ENCODE measurements at regions not wholly inside any gene's neighbourhood (a gene's known extent, or its start where the extent isn't known, plus 50 kb on each side); places are given as distances from the start of the nearest gene placed in this dataset.

GRCh38 chr11:115739146-115739545 is 234.9 kb upstream of the CADM1 start:
- TF ChIP-seq CTCF (IDR thresholded peaks at IDR 0.05; ENCODE audit: low read length) (no peak), EZH2 (IDR thresholded peaks at IDR 0.05; ENCODE audit: borderline replicate concordance, low read length) (no peak)

Data from OCI-LY1 (cell line).